ENCODE measurements at regions not wholly inside any gene's neighbourhood (a gene's known extent, or its start where the extent isn't known, plus 50 kb on each side); places are given as distances from the start of the nearest gene placed in this dataset.

GRCh38 chr4:3868211-3869173 lies 102.3 kb downstream of the ADRA2C start:
- Histone ChIP-seq H3K27me3 (ENCODE audit: low read depth, low read length) (no peaks in the 10 kb centered on the region), H3K4me3 (ENCODE audit: low read length) (no peak overlapping the region), H3K4me2 (ENCODE audit: low read length) (no peak overlapping the region), H3K36me3 (replicated peaks; ENCODE audit: low read depth, low read length) (no peaks in the 10 kb centered on the region), H3K9ac (ENCODE audit: low read length) (no peak overlapping the region), H4K20me1 (ENCODE audit: insufficient read depth, low read length) (no peaks in the 10 kb centered on the region), H2AFZ (ENCODE audit: low read depth, low read length) (no peak overlapping the region), H3K9me3 (ENCODE audit: insufficient read depth, low read length) (no peaks in the 10 kb centered on the region), H3K4me1 (ENCODE audit: low read length) (no peaks in the 10 kb centered on the region), H3K27ac (ENCODE audit: low read length) (no peak overlapping the region), H3K79me2 (ENCODE audit: low read length) (no peaks in the 10 kb centered on the region)
- TF ChIP-seq EZH2phosphoT487 (IDR thresholded peaks at IDR 0.05; ENCODE audit: low read depth) (no peak), CTCF (IDR thresholded peaks at IDR 0.05; ENCODE audit: low read depth, low read length) (no peak)

GRCh38 chr4:3869174-3869572 lies 103.0 kb downstream of the ADRA2C start:
- Histone ChIP-seq H3K36me3 (replicated peaks; ENCODE audit: low read depth, low read length) (no peaks in the 10 kb centered on the region), H3K4me3 (ENCODE audit: low read length) (no peak overlapping the region), H3K79me2 (ENCODE audit: low read length) (no peaks in the 10 kb centered on the region), H3K4me2 (ENCODE audit: low read length) (no peak overlapping the region), H3K9me3 (ENCODE audit: insufficient read depth, low read length) (no peaks in the 10 kb centered on the region), H3K4me1 (ENCODE audit: low read length) (no peaks in the 10 kb centered on the region), H4K20me1 (ENCODE audit: insufficient read depth, low read length) (no peaks in the 10 kb centered on the region), H3K27me3 (ENCODE audit: low read depth, low read length) (no peaks in the 10 kb centered on the region), H3K27ac (ENCODE audit: low read length) (no peak overlapping the region), H3K9ac (ENCODE audit: low read length) (no peak overlapping the region), H2AFZ (ENCODE audit: low read depth, low read length) (no peak overlapping the region)
- TF ChIP-seq EZH2phosphoT487 (IDR thresholded peaks at IDR 0.05; ENCODE audit: low read depth) (no peak), CTCF (IDR thresholded peaks at IDR 0.05; ENCODE audit: low read depth, low read length) (no peak)

- Histone ChIP-seq H2AFZ (ENCODE audit: low read depth, low read length) (no peak overlapping the region), H3K27ac (ENCODE audit: low read length) (no peak overlapping the region), H3K4me2 (ENCODE audit: low read length) (no peak overlapping the region), H4K20me1 (ENCODE audit: insufficient read depth, low read length) (no peaks in the 10 kb centered on the region), H3K9ac (ENCODE audit: low read length) (no peak overlapping the region), H3K27me3 (ENCODE audit: low read depth, low read length) (no peaks in the 10 kb centered on the region), H3K9me3 (ENCODE audit: insufficient read depth, low read length) (no peaks in the 10 kb centered on the region), H3K79me2 (ENCODE audit: low read length) (no peaks in the 10 kb centered on the region), H3K36me3 (replicated peaks; ENCODE audit: low read depth, low read length) (no peaks in the 10 kb centered on the region), H3K4me1 (ENCODE audit: low read length) (no peaks in the 10 kb centered on the region), H3K4me3 (ENCODE audit: low read length) (no peak overlapping the region)
- TF ChIP-seq CTCF (IDR thresholded peaks at IDR 0.05; ENCODE audit: low read depth, low read length) (no peak), EZH2phosphoT487 (IDR thresholded peaks at IDR 0.05; ENCODE audit: low read depth) (no peak)
These were observed 103.7 kb downstream of the ADRA2C start for GRCh38 chr4:3869661-3870566.

GRCh38 chr4:3870567-3870962 lies 104.4 kb downstream of the ADRA2C start:
- no peak for TF ChIP-seq EZH2phosphoT487 (IDR thresholded peaks at IDR 0.05; ENCODE audit: low read depth)
- TF ChIP-seq CTCF (IDR thresholded peaks at IDR 0.05; ENCODE audit: low read depth, low read length) = no peak
- no peak overlapping the region for H3K4me3 ChIP-seq (ENCODE audit: low read length)
- no peaks in the 10 kb centered on the region for H3K36me3 ChIP-seq (replicated peaks; ENCODE audit: low read depth, low read length)
- H3K4me1 ChIP-seq (ENCODE audit: low read length) = no peaks in the 10 kb centered on the region
- H3K9me3 ChIP-seq (ENCODE audit: insufficient read depth, low read length) = no peaks in the 10 kb centered on the region
- no peak overlapping the region for H3K9ac ChIP-seq (ENCODE audit: low read length)
- no peak overlapping the region for H3K27ac ChIP-seq (ENCODE audit: low read length)
- H4K20me1 ChIP-seq (ENCODE audit: insufficient read depth, low read length) = no peaks in the 10 kb centered on the region
- H3K79me2 ChIP-seq (ENCODE audit: low read length) = no peaks in the 10 kb centered on the region
- H3K27me3 ChIP-seq (ENCODE audit: low read depth, low read length) = no peaks in the 10 kb centered on the region
- no peak overlapping the region for H2AFZ ChIP-seq (ENCODE audit: low read depth, low read length)
- no peak overlapping the region for H3K4me2 ChIP-seq (ENCODE audit: low read length)

Measured in OCI-LY3 (cell line).